Activated CD8-positive, alpha-beta T cell treated with anti-CD3 and anti-CD28 coated beads for 36 hours (primary cell): ENCODE measurements at regions not wholly inside any gene's neighbourhood (a gene's known extent, or its start where the extent isn't known, plus 50 kb on each side); places are given as distances from the start of the nearest gene placed in this dataset.

Experiments
- ATAC-seq: fragments of 200-7000 bp; cut with Tn5 transposase; one replicate; pipeline ENCODE4 v1.10.0; 2021; ENCODE audit warnings: mild to moderate bottlenecking, moderate library complexity
- CTCF ChIA-PET: fragments of 350-600 bp; sonication (Branson Sonifier 250); formaldehyde crosslinking; loops from one replicate; lab custom pipeline; 2021; ENCODE audit warnings: antibody characterized with exemption; lab: Charles Lee
- POLR2A ChIA-PET: fragments of 350-600 bp; sonication (Branson Sonifier 250); formaldehyde crosslinking; loops from one replicate; lab custom pipeline; 2021; ENCODE audit warnings: antibody characterized with exemption; lab: Charles Lee
- DNase-seq: peaks from one replicate; pipeline ENCODE4 v3.0.0-alpha.2; 2020
- H3K27ac Mint-ChIP-seq: one replicate; pipeline ENCODE4 v1.8.0; 2021; ENCODE audit warnings: mild to moderate bottlenecking, mixed read lengths
- H3K27me3 Mint-ChIP-seq: one replicate; pipeline ENCODE4 v1.8.0; 2021; ENCODE audit warnings: mixed read lengths
- H3K36me3 Mint-ChIP-seq: one replicate; pipeline ENCODE4 v1.8.0; 2021; ENCODE audit warnings: low read depth, mixed read lengths
- H3K4me1 Mint-ChIP-seq: one replicate; pipeline ENCODE4 v1.8.0; 2021; ENCODE audit warnings: low read depth, mixed read lengths
- H3K4me3 Mint-ChIP-seq: one replicate; pipeline ENCODE4 v1.8.0; 2021; ENCODE audit warnings: mild to moderate bottlenecking, moderate library complexity, mixed read lengths
- H3K9me3 Mint-ChIP-seq: one replicate; pipeline ENCODE4 v1.8.0; 2021; ENCODE audit warnings: mixed read lengths
- intact Hi-C: fragments of 100-400 bp; cut with micrococcal nuclease; formaldehyde crosslinking; loops from one replicate; pipeline ENCODE4 v1.10.0; 2022
- TF ChIP-seq, protein P1 (sequence below): fragments of 200-600 bp; IDR thresholded peaks from one replicate; pipeline ENCODE4 v1.8.0; 2022; ENCODE audit warnings: antibody characterized with exemption, mild to moderate bottlenecking

DNA sequence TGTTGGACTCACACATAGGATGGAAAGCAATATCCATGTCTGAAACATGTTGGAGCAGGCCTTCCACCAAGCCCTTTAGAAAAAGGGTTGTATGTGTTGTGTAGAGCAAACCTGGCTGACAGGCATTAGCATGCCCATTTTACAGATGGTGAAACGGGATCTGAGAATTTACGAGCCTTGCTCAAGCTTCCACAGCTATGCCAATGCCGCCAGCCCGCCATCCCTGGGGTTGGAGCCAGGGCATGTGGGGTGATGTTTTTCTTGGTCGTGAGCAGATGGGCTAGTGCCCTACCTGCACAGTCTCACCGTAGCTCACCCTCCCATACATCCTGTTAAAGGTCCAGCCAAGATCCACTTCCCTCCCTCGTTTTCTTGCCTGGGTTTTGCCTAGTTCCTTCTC, 97.5 kb upstream of the TLE3 start:
- H3K27ac Mint-ChIP-seq = no peak overlapping the region
- POLR2A ChIA-PET = no interaction called here
- H3K27me3 Mint-ChIP-seq = no peaks in the 10 kb centered on the region
- CTCF ChIA-PET = no interaction called here
- no peaks in the 10 kb centered on the region for H3K4me1 Mint-ChIP-seq
- ATAC-seq (no peak), DNase-seq (no peak)
- TF ChIP-seq, protein P1, sequence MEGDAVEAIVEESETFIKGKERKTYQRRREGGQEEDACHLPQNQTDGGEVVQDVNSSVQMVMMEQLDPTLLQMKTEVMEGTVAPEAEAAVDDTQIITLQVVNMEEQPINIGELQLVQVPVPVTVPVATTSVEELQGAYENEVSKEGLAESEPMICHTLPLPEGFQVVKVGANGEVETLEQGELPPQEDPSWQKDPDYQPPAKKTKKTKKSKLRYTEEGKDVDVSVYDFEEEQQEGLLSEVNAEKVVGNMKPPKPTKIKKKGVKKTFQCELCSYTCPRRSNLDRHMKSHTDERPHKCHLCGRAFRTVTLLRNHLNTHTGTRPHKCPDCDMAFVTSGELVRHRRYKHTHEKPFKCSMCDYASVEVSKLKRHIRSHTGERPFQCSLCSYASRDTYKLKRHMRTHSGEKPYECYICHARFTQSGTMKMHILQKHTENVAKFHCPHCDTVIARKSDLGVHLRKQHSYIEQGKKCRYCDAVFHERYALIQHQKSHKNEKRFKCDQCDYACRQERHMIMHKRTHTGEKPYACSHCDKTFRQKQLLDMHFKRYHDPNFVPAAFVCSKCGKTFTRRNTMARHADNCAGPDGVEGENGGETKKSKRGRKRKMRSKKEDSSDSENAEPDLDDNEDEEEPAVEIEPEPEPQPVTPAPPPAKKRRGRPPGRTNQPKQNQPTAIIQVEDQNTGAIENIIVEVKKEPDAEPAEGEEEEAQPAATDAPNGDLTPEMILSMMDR = no peak
- no peak overlapping the region for H3K4me3 Mint-ChIP-seq
- H3K36me3 Mint-ChIP-seq = no peaks in the 10 kb centered on the region
- intact Hi-C loops = no loop called here
- peaks cover 3% of the 10 kb centered on the region for H3K9me3 Mint-ChIP-seq

DNA sequence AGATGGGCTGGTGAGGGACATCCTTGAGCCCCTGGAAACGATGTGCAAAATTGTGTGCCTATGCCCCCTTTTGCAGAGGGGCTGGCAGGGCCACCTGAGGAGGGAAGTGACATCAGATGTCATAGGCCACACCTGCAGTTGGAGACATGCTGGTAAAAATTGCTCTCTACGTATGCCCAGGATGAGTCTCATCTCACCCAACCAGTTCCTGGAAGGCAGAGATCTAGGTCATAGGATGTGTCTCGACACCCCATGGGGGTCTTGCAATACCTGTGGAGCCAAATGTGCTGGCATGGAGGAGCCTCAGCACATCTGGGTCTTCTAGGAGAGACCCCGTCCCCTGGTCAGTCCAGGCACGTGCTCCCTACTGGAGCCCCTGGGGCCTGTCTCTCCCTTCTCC, 96.5 kb upstream of the TLE3 start:
- Mint-ChIP-seq H3K4me1 (no peaks in the 10 kb centered on the region), H3K27me3 (no peaks in the 10 kb centered on the region), H3K27ac (no peak overlapping the region), H3K9me3 (peaks cover 3% of the 10 kb centered on the region), H3K4me3 (no peak overlapping the region), H3K36me3 (no peaks in the 10 kb centered on the region)
- TF ChIP-seq, protein P1 = no peak
- no peak for ATAC-seq
- intact Hi-C loops = no loop called here
- ChIA-PET CTCF (no interaction called here), POLR2A (no interaction called here)
- DNase-seq = no peak

DNA sequence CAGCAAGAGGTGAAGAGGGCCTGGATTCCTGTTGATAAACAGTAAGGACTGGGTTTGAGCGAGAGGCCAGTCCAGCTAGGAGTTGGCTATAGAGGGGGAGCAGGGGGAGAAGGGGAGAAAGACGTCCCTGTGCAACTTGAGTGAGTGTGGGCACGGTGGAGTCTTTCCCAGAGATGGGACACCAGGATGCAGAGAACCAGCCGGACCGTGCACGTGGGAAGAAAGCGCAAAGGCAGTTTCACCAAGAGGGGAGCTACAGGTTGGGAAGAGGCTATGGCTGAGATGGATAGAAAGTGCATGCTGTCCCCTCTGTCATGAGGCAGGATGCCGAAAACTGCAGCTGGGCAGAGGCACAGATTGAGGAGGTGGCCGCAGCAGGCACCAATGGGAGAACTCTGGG, 96.0 kb upstream of the TLE3 start:
- H3K36me3 Mint-ChIP-seq = no peaks in the 10 kb centered on the region
- no peak for DNase-seq
- no peaks in the 10 kb centered on the region for H3K27me3 Mint-ChIP-seq
- TF ChIP-seq, protein P1 = no peak
- intact Hi-C loops = no loop called here
- ATAC-seq = no peak
- no peak overlapping the region for H3K4me3 Mint-ChIP-seq
- H3K9me3 Mint-ChIP-seq = peaks cover 3% of the 10 kb centered on the region
- H3K4me1 Mint-ChIP-seq = no peaks in the 10 kb centered on the region
- H3K27ac Mint-ChIP-seq = no peak overlapping the region
- ChIA-PET CTCF (no interaction called here), POLR2A (no interaction called here)

DNA sequence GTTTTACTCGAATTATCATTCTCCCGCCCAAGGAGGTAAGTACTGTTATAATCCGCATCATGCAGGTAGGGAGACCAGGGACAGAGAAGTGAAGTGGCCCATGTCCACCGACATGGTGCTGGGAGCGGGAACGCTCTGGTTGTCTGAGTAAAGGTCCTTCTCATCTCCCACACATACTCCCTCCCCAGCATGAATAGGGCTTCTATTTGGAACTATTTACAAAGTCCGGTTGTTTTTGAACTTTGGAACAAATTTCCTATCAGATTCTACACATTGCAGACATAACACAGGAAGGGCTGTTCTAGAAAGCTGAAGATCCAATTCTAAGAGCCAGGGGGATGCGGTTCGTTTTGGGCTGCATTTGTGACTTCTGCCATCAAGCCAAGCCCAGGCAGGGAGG, 94.8 kb upstream of the TLE3 start:
- POLR2A ChIA-PET = no interaction called here
- DNase-seq (no peak), ATAC-seq (no peak)
- CTCF ChIA-PET = no interaction called here
- Mint-ChIP-seq H3K27me3 (no peaks in the 10 kb centered on the region), H3K9me3 (peaks cover 3% of the 10 kb centered on the region), H3K4me1 (no peaks in the 10 kb centered on the region), H3K27ac (no peak overlapping the region), H3K36me3 (no peaks in the 10 kb centered on the region), H3K4me3 (no peak overlapping the region)
- intact Hi-C loops = no loop called here
- TF ChIP-seq, protein P1 = no peak

DNA sequence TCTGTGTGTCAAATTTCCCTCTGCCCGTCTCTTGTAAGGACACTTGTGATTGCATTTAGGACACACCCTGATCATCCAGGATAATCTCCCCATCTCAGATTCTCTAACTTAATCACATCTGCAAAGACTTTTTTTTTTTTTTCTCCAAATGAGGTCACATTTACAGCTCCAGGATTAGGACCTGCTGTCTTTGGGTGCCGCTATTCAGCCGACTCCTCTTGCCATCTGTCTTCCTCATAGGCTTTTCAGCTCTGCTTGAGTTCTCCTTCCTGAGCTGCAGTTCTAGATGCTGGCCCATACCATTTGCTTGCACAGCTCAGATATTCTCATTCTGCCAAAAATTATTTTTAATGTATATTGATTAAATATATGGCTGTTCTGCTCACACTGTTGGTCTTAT, 94.3 kb upstream of the TLE3 start:
- Mint-ChIP-seq H3K4me1 (no peaks in the 10 kb centered on the region), H3K27me3 (no peaks in the 10 kb centered on the region), H3K27ac (no peak overlapping the region), H3K9me3 (peaks cover 3% of the 10 kb centered on the region), H3K36me3 (no peaks in the 10 kb centered on the region), H3K4me3 (no peak overlapping the region)
- ATAC-seq (no peak), DNase-seq (no peak)
- ChIA-PET CTCF (no interaction called here), POLR2A (interaction anchor here (1.0 to 1.2 kb wide), 2 partner anchors 10 to 29 kb away, joined by 3 read pairs; no protein-coding TSS in a partner anchor)
- TF ChIP-seq, protein P1 = no peak
- intact Hi-C loops = no loop called here
